Stimulated activated naive CD4-positive, alpha-beta T cell (primary cell): ENCODE measurements at regions not wholly inside any gene's neighbourhood (a gene's known extent, or its start where the extent isn't known, plus 50 kb on each side); places are given as distances from the start of the nearest gene placed in this dataset.
"Not testable (repeated sequence)": the region's sequence is repeated elsewhere in the genome, so short reads cannot be mapped to it uniquely, and the experiment has no call there.

Experiments used
- DNase-seq, 6 experiments: peaks; one replicate each; lab custom pipeline; 2025; lab: John Stamatoyannopoulos, UW

GRCh38 chr20:43364001-43364400 is 93.7 kb upstream of the SRSF6 start:
- no peak for DNase-seq

- no peak for DNase-seq
Measured at GRCh38 chr20:43363506-43363905, 94.2 kb upstream of the SRSF6 start.

- no peak for DNase-seq
Measured at GRCh38 chr20:43361526-43361925, 96.2 kb upstream of the SRSF6 start.

- DNase-seq: no peak
Measured at GRCh38 chr20:43360016-43360415, 97.7 kb upstream of the SRSF6 start.

- DNase-seq: no peak
Measured at GRCh38 chr20:43358811-43359210, 98.9 kb upstream of the SRSF6 start.

- DNase-seq: no peak
Measured at GRCh38 chr20:43357352-43357751, 100.3 kb upstream of the SRSF6 start.

GRCh38 chr20:43355610-43356009 is 102.1 kb upstream of the SRSF6 start:
- no peak for DNase-seq

GRCh38 chr20:43352996-43353395 is 104.7 kb upstream of the SRSF6 start:
- DNase-seq: no peak

- not testable (repeated sequence) for DNase-seq
Measured at GRCh38 chr20:43350694-43351093, 107.0 kb upstream of the SRSF6 start.

- DNase-seq: no peak
Measured at GRCh38 chr20:43349841-43350240, 107.9 kb upstream of the SRSF6 start.

- not testable (repeated sequence) for DNase-seq
Measured at GRCh38 chr20:43347839-43348238, 109.9 kb upstream of the SRSF6 start.

- DNase-seq: no peak
Measured at GRCh38 chr20:43345676-43346075, 112.0 kb upstream of the SRSF6 start.

- no peak for DNase-seq
Measured at GRCh38 chr20:43341511-43341910, 116.2 kb upstream of the SRSF6 start.

GRCh38 chr20:43337036-43337435 is 120.7 kb upstream of the SRSF6 start:
- no peak for DNase-seq

GRCh38 chr20:43334080-43334479 is 123.6 kb upstream of the SRSF6 start:
- DNase-seq: no peak

GRCh38 chr20:43331906-43332305 is 125.8 kb upstream of the SRSF6 start:
- no peak for DNase-seq

- DNase-seq: no peak
Measured at GRCh38 chr20:43328697-43329096, 129.0 kb upstream of the SRSF6 start.

- not testable (repeated sequence) for DNase-seq
Measured at GRCh38 chr20:43327234-43327633, 130.5 kb upstream of the SRSF6 start.

- DNase-seq: no peak
Measured at GRCh38 chr20:43325926-43326325, 131.8 kb upstream of the SRSF6 start.

- DNase-seq: no peak
Measured at GRCh38 chr20:43323592-43323991, 133.9 kb upstream of the PTPRT start.

GRCh38 chr20:43322851-43323250 is 133.1 kb upstream of the PTPRT start:
- no peak for DNase-seq

- DNase-seq: no peak
Measured at GRCh38 chr20:43320536-43320935, 130.8 kb upstream of the PTPRT start.

GRCh38 chr20:43318755-43319297 is 129.1 kb upstream of the PTPRT start:
- DNase-seq: no peak

- no peak for DNase-seq
Measured at GRCh38 chr20:43316271-43316670, 126.6 kb upstream of the PTPRT start.

GRCh38 chr20:43309266-43309665 is 119.6 kb upstream of the PTPRT start:
- no peak for DNase-seq
